HG03097 (cell line): ENCODE measurements at regions not wholly inside any gene's neighbourhood (a gene's known extent, or its start where the extent isn't known, plus 50 kb on each side); places are given as distances from the start of the nearest gene placed in this dataset.
A peak's percentile ranks its signal among the peaks of the same experiment; 100 is the strongest.
"Not testable (repeated sequence)": the region's sequence is repeated elsewhere in the genome, so short reads cannot be mapped to it uniquely, and the experiment has no call there.

Experiments
- ATAC-seq: cut with Tn5 transposase; IDR thresholded peaks from one replicate; pipeline ENCODE4 v1.9.1; 2021; ENCODE audit not compliant: unreplicated experiment, low FRiP score

DNA sequence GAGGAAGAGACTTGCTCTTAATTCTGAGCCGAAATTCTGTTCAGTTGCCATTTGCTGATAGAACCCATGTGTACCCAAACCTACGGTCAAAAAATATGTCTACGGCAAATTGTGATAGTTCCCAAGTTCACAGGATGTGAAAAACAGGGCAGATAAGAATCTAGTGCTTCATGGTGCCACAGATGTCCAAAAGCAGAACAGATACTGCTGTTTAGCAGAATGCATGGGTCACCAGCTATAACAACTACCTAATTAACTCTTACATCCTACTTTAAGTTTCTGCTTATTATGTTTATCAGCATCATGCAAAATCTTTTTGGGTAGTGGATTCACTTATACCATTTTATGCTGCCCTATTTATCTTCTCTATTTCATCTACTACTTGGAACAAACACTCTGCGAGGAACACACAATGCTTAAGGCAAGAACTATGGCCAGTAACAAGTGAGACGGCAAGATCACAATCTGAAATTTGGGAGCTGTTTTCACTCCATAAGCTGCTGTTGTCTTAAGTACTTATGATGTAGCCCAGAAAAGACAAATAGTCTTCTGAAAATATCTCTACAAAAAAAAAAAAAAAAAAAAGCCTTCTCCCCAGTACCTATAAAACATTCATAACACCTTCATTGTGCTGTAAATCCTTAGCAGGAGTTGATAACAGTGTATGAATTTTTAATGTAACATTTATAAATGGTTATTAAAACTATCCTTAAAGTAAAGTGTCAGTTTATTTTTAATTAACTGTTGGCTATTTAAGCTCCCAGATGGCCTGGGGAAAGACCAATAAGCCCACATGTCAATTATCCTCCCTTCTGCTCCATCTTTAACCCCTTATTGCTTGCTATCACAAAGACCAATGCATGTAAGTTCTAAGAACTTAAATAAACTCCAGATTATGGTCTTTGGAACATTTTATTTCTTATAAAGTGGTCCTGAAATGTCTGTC is 232.3 kb downstream of the TLR4 start:
- peak; percentile 98 for ATAC-seq

GRCh38 chr9:117938086-117938485 is 233.9 kb downstream of the TLR4 start:
- no peak for ATAC-seq

DNA sequence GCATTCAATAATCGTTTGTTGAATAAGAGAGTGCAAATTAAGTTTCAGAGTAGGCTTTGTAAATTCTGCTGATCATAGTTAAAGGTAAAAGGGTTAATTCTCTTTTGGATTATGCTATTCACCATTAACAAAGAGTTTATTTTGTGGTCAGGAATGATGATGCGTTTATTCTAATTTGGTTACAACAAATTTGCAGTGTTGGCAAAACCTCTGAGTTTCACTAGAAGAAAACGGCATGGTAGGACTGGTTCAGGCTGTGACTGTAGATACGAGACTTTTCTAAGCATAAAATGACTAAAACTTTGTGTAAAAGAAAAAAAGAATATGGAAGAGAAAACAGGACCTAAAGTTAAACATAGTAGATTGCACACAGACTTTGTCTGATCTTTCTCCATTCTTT is 234.7 kb downstream of the TLR4 start:
- no peak for ATAC-seq

- ATAC-seq, result not testable (repeated sequence)
Observed at GRCh38 chr9:117944750-117945149, 240.5 kb downstream of the TLR4 start.

- no peak for ATAC-seq
Observed at GRCh38 chr9:117945286-117945685, 241.1 kb downstream of the TLR4 start.

- no peak for ATAC-seq
Observed at GRCh38 chr9:117951127-117951526, 246.9 kb downstream of the TLR4 start.

DNA sequence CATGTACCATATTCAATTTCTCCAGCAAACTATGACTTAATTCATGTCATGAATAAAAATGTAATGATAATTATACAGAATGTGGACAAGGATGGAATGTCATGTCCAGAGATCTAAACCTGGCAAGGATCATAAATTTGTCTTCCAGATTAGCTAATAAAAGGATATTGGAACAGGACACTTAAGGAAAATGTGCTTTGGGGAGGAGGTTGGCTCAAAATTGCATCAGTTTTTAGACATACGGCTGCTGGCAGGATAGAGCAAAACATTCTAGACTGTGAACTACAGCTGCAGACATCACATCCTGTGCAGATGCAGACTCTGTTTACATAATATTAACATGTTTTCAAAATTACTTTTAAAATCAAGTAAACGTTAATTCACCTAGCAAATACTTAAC is 248.4 kb downstream of the TLR4 start:
- ATAC-seq, result no peak

DNA sequence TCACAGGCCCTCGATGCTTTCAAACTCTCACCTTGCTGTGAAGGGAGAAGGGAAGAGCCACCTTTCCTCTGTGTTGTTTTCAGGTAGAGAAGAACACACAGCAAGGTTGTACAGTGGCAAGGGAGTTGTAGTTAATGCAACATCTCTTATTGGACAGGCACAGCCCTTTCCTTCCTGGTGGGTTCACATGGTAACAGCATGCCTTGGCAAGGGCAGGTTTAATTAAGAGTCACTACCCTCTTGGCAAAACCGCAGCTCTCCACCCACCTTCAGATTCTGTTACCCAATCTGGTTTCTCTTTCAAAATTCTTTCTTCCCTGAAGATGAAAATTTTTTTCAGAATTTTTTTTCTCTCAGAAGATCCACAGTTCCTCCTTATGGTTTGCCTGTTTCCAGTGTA is 253.1 kb downstream of the TLR4 start:
- ATAC-seq, result no peak

- ATAC-seq, result no peak
Observed at GRCh38 chr9:117958726-117959125, 254.5 kb downstream of the TLR4 start.

GRCh38 chr9:117963493-117964090 is 259.4 kb downstream of the TLR4 start:
- ATAC-seq, result no peak

DNA sequence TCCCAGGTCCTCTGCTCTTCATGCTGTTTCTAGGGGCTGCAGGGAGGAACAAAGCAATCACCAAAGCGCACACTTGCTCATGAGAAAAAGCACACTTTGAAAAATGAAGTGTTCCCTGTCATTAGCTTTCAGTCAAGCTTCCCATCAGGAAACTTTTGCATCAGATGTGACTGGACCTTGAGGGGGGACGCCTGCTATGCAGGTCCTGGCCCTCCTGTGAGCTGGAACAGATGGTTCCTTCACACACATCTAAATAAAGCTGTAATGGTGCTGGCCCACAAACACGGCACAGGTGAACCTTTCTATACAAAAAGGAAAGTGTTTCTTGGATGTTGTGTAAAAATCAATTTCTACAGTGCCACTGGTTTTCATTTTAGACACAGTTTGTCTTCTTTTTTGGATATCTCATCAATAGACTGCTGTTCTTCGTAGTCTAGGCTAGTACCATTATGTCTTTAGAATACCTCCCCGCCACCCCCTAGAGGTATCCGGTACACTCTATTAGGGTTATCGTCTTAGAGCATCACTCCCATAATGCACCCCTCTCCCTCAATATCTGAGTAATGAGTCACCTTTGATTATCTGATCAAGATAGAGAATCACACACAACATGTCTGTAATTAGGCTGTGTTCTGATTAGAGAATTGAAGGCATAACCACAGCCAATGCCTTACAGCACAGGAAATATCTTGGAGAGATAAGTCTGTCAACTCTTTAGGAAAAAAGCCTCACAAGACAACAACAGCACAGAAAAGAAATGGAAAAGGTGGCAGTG is 266.3 kb downstream of the TLR4 start:
- no peak for ATAC-seq

DNA sequence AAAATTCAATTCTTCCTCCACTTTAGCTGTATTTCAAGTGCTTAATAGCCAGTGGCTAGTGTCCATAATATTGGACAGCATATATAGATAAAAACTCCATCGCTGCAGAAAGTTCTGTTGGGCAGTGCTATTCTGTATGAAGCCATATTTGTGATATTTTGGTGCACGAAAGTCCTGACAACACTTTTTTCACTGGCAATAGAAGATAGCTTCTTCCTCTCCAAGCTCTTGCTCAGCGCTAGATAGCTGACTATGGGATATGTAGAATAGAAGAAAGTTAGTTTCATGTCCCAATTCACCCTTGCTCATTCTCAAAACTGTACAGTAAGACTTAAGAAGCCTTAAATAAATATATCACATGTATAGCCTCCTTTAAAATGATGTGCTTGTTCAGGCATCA is 269.9 kb downstream of the TLR4 start:
- no peak for ATAC-seq

DNA sequence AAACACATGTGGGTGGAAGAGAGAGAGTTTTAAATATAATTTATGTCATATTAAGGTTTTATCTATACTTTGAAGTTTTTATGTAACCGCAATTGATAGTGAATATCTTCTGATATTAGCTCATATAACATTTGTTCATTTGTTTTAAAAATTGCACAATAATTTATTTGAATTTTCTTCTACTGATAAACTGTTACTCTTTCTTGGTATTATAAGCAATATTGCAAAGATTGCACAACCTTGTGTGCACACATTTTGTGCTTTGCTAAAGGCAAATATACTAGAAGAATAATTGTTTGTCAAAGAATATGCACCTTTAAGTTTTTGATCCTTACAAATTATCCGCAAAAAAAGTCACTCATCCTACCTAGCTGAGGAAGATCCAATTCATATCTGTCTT is 275.7 kb downstream of the TLR4 start:
- no peak for ATAC-seq

- ATAC-seq, result no peak
Observed at GRCh38 chr9:117987945-117988344, 283.7 kb downstream of the TLR4 start.

DNA sequence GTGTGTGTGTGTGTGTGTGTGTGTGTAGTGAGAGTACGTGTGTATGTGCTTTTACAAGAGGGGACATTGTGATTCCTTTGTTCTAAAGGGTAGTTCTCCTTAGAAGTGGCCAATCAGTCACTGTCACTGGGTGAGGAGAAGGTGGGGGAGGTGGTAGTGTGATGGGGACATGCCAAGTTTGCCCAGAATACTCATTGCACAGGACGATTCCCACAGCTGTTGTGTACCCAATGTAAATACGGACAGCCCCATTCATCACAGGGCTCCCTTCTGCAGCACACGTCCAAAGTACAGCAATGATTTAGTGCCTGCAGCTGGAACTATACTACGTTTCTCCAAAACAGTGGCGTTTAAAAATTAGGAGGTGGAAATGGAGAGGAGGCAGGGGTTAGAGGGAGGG is 287.8 kb downstream of the TLR4 start:
- no peak for ATAC-seq

DNA sequence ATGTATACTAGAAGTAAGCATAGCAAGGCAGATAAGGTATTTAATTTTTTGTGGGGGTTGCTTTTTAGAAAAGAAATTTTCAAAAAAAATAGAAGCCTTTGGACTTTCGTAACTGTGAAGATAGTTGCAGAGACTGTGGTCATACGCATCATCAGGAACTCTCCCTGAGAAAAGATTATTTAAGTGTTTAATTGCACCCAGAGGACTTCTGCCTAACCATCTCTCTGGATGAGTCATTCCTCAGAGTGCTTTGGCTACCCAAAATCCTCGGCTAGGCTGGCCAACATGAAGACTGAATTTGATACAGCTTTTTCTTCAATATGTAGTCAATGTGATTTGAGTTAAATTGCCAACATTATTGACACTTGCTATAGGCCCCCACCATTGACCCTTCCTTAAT is 296.4 kb downstream of the TLR4 start:
- no peak for ATAC-seq

DNA sequence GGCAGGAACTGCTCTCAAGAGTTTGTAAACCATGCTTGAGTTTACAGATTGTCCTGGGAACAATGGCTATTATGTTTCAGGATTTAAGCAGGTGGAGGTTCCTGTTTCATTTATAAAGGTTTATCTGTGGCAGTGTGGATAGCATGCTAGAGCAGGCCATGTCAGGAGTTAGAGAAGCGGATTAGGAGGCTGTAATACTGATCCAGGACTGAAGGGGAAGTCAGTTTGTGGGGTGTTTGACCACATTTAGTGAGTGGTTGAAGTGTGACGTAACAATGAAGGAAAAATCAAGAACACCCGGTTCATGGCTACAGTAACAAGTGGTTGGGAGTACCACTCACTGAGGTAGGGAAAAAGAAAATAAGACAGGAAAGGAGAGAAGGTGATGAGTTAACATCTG is 299.0 kb downstream of the TLR4 start:
- no peak for ATAC-seq

DNA sequence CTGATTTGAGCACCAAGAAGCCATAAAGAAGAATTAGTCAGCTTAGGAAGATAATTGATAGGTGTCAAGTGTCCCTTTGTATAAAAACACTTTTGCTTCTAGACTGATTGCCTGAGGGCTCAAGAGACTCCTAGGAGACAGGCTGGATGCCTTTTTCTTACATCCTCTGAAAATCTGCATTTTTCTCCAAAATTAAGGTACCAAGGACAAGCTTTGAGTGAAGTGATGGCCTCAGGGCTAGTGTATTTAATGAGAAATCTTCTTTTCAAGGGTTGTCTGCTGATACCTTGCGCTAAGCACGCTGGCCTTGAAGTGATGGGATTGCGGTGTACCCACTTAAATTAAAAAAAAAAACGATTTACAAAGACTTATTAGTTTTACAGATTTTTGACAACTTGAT is 304.0 kb downstream of the TLR4 start:
- no peak for ATAC-seq

GRCh38 chr9:118009614-118010013 is 305.4 kb downstream of the TLR4 start:
- ATAC-seq, result no peak

DNA sequence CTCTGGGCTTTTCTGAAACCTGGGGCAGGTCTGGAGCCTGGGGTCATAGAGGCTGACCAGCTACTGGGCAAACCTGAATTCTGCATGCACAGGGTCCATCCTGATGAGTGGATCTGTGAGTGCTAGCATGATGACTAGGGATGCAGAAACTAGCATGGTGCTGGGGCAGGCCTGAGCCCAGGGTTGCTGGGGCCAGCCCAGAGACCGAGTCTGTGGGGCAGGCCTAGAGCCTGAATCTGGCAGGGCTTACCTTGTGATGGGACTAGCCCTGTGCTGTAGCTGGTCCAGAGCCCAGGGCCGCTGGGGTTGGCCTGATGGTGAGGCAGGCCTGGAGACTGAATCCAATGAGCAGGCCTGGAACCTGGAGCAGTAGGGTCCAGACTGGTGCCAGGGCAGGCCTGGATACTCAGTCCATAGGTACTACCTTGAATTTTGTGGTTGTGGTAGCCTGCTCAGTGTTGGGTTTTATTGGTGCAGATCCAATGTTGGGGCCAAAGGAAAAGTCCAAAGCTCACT is 313.5 kb downstream of the TLR4 start:
- no peak for ATAC-seq

- ATAC-seq, result no peak
Observed at GRCh38 chr9:118023644-118024043, 319.4 kb downstream of the TLR4 start.
